ENCODE measurements at regions not wholly inside any gene's neighbourhood (a gene's known extent, or its start where the extent isn't known, plus 50 kb on each side); places are given as distances from the start of the nearest gene placed in this dataset.

DNA sequence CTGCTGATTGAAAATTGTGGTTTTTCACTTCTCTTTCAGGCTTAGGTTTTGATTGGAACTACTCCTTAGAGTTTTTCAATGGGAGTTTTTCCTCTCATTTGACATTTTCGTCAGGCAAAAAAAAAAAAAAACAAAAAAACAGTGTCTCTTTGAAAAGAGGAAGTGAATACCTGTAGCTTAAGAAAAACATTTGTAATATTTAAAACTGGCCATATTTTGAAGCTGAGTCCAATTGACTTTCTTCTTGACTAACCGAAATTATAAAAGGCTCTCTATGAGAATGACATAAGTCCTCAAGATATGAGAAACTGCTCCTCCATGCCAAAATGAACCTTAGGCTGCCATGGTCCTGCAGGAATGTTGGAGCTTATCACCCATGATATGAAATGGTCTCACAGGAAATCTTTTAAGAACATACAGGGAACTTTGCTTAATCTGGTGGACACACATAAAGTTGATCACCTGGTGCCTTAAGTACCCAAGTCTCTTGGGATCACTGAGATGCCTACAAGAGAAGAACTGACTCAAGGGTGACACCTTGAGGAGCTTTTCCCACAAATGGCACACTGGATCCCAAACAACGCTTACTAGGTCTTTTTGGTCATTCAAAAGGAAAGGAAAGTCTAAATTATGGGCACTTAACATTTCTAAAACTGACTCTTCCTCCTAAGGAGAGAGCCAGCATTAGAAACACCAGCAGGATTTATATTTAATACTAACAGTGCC is 263.4 kb downstream of the CDC14C start:
- TF ChIP-seq, protein P1, sequence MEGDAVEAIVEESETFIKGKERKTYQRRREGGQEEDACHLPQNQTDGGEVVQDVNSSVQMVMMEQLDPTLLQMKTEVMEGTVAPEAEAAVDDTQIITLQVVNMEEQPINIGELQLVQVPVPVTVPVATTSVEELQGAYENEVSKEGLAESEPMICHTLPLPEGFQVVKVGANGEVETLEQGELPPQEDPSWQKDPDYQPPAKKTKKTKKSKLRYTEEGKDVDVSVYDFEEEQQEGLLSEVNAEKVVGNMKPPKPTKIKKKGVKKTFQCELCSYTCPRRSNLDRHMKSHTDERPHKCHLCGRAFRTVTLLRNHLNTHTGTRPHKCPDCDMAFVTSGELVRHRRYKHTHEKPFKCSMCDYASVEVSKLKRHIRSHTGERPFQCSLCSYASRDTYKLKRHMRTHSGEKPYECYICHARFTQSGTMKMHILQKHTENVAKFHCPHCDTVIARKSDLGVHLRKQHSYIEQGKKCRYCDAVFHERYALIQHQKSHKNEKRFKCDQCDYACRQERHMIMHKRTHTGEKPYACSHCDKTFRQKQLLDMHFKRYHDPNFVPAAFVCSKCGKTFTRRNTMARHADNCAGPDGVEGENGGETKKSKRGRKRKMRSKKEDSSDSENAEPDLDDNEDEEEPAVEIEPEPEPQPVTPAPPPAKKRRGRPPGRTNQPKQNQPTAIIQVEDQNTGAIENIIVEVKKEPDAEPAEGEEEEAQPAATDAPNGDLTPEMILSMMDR (conservative IDR thresholded peaks at IDR 0.05), result no peak; the same call in 1 of the 2 replicates
- no peak overlapping the region for H3K27ac ChIP-seq

DNA sequence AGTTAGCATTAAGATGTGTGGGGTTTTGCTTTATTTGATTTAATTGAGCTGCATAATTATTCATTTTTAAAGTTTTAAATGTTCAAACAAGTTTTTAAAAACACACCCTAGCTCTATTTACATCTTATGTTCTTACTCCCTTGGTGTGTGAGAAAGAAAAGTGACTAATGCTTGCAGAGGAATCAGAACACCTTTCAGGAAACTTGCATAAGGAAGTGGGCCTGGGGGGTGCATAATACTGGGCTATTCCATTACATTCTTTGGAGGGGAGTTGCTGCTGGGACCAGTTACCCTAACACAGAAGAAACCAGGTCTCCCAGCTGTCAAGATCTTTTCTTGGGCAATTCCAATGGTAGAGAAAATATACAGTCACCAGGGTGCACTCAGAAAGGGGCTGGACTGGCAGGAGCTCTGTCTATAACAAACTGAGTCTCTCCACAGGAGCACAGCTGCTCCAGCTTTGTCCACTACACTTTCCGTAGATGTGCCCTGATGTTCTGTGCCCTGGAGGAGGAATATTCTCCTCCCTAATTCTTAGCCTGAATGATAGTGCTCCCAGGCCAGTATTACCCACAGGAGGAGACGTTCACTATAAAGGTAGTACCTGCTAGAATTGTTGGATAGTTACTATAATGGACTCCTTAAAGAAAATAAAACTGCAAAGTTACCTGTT is 304.2 kb downstream of the CDC14C start:
- no peak overlapping the region for H3K27ac ChIP-seq
- TF ChIP-seq, protein P1 (conservative IDR thresholded peaks at IDR 0.05), result no peak

GRCh38 chr7:49229246-49229645 is 304.9 kb downstream of the CDC14C start:
- TF ChIP-seq, protein P1 (conservative IDR thresholded peaks at IDR 0.05), result no peak
- no peak overlapping the region for H3K27ac ChIP-seq

DNA sequence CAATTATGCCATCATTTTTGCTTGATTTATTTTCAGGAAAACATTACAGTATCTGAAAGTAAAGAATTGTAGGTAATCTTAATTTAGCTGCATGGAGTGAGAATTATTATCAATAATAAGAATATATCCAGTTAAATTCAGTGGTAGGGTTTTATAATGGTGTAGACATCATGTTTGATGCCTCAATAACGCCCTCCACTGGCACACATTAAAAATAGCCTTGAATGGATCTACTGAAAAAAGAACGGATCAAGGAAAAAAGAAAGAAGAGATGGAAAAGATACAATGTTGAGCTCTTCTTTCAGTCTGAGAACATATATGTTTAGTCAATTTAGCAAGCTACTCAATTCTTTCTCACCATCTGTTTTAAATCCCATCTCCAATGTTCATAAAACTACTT is 319.2 kb downstream of the CDC14C start:
- no peak overlapping the region for H3K27ac ChIP-seq
- TF ChIP-seq, protein P1 (conservative IDR thresholded peaks at IDR 0.05), result no peak

DNA sequence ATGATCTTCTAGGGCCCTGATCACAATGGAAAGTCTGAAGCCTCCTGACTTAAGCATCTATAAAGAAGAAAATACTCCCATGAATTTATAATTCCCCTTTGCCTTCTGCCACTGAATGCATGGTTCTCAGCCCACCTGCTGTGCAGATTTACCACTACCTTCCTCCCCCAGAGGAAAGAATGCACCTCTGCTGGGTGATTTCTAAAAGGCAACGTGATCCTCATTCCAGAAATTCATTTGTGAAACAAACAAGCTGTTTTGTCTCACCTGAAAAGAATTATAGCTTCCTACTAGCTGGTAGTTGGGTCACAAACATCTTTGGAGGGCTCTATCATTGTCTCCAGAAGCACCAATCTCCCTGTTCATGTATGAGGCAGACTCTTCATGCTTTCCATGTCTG is 320.2 kb downstream of the CDC14C start:
- TF ChIP-seq, protein P1 (conservative IDR thresholded peaks at IDR 0.05), result no peak
- no peak overlapping the region for H3K27ac ChIP-seq

DNA sequence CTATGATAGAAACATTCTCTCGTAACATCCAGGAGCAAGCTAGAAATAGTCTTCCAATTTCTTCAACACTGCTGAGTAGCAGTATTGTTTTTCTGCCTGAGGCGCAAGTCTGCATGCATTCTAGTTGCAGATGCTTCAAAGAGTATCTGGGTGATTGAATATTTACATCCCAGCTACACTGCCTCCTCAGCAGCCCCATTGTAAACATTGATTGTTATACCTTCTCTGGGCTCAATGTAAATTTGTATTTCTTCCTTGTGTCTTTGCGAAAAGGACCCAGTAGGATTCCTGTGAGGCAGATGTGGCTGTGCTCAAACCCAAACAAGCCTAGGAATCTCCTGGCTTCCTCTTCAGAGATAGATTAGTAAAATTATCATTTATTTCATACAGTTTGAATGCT is 320.7 kb downstream of the CDC14C start:
- TF ChIP-seq, protein P1 (conservative IDR thresholded peaks at IDR 0.05), result no peak
- H3K27ac ChIP-seq, result no peak overlapping the region

DNA sequence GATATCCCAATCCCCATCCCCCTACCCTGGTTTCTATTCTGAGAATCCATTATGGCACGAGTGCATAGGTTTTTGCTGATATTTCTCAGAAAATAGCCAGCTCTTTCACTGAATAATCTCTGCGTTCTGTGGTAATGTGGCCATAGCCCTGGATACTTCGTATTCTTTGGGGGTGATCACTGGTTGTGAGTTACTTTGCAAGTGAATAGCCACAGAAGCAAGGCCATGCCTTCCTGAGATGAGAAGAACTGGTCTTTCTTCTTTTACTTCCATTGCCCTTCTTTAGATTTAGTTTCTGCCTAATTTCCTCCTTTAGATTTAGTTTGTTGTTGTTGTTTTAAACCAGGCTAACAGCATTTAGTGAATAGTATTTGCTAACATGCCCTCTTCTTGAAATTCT is 323.4 kb downstream of the CDC14C start:
- TF ChIP-seq, protein P1 (conservative IDR thresholded peaks at IDR 0.05), result no peak
- no peak overlapping the region for H3K27ac ChIP-seq

Data from VCaP (cell line).